Vagina (tissue), 2 donors: ENCODE measurements at regions not wholly inside any gene's neighbourhood (a gene's known extent, or its start where the extent isn't known, plus 50 kb on each side); places are given as distances from the start of the nearest gene placed in this dataset.

ENCODE experiments used
- POLR2AphosphoS5 ChIP-seq, 2 donors: sonication (generic); formaldehyde crosslinking; IDR thresholded peaks; one replicate each; pipeline ENCODE4 v1.9.0; 2017; ENCODE audit warnings: antibody characterized with exemption in 2 of 2, mild to moderate bottlenecking in 2 of 2, low read depth in 1 of 2; ENCODE audit not compliant: insufficient read depth in 1 of 2
- TF ChIP-seq, protein P1 (sequence below), 3 experiments: fragments of 450-650 bp in 2 of 3; fragments of 200-600 bp in 1 of 3; sonication (generic) in 1 of 3; IDR thresholded peaks; one replicate each; pipeline ENCODE4 v1.5.1; 2017 to 2019; ENCODE audit warnings: antibody characterized with exemption in 3 of 3, mild to moderate bottlenecking in 2 of 3, moderate library complexity in 2 of 3

DNA sequence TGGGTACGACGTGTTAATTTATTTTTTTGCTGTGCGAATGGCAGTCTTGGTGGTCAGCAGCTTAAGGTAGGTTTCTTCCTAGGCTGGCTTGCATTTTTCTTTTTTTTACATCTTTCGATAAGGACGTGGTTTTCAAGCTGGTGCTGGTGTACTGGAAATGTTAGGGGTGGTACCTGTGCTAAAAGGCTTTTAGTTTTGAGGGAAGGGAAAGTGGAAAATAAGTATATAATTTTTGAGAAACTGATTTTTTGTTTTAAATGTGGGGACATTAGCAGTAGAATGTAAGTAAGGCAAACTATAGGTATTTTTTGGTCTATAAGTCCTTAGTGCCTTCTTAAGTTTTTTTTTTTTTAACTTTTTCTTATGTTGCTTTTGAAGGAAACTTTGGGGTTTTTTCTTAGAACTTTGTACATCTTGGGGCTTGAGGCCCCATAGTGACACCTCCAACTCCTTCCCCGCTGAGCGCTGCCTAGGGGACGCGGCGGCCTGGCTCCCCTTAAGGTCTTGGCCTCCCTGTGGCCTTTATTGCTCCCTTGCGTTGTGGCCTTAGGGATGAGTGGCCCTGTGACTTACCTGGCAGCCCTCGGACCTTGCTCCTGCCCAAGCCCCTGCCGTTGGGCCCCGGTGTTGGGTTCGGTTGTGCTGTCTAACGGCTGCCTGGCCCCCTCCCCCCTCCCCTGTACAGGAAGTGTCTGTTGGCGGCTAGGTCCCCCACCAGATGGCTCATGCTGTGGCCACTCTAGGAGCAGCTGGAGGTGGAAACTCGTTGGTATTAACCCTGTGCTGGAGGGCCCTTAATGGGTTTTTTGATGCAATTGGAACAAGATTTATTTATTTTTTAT is 88.0 kb upstream of the RPRML start:
- TF ChIP-seq, protein P1, sequence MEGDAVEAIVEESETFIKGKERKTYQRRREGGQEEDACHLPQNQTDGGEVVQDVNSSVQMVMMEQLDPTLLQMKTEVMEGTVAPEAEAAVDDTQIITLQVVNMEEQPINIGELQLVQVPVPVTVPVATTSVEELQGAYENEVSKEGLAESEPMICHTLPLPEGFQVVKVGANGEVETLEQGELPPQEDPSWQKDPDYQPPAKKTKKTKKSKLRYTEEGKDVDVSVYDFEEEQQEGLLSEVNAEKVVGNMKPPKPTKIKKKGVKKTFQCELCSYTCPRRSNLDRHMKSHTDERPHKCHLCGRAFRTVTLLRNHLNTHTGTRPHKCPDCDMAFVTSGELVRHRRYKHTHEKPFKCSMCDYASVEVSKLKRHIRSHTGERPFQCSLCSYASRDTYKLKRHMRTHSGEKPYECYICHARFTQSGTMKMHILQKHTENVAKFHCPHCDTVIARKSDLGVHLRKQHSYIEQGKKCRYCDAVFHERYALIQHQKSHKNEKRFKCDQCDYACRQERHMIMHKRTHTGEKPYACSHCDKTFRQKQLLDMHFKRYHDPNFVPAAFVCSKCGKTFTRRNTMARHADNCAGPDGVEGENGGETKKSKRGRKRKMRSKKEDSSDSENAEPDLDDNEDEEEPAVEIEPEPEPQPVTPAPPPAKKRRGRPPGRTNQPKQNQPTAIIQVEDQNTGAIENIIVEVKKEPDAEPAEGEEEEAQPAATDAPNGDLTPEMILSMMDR (IDR thresholded peaks at IDR 0.05), result peak in 1 of 3 experiments; percentile 2
- peak in 1 of 2 donors; percentile 67 for TF ChIP-seq POLR2AphosphoS5 (IDR thresholded peaks at IDR 0.05; ENCODE audit: insufficient read depth in 1 of 2, low read depth in 1 of 2)
